Neural progenitor cell (in vitro differentiated cells): ENCODE measurements at regions not wholly inside any gene's neighbourhood (a gene's known extent, or its start where the extent isn't known, plus 50 kb on each side); places are given as distances from the start of the nearest gene placed in this dataset.

Experiments used
- DNase-seq: peaks from one replicate; pipeline ENCODE4 v3.0.0-alpha.2; 2016; ENCODE audit warnings: low spot score
- H2AFZ ChIP-seq: fragments of 200-600 bp; sonication (generic); replicated peaks from 2 replicates; pipeline ENCODE4 v1.6.1; 2016; ENCODE audit warnings: antibody characterized with exemption
- H3F3A ChIP-seq: fragments of 200-600 bp; sonication (generic); 2 replicates; pipeline ENCODE4 v1.6.1; 2016; ENCODE audit warnings: antibody characterized with exemption, low read depth
- H3K27ac ChIP-seq: fragments of 200-600 bp; sonication (generic); 2 replicates; pipeline ENCODE4 v1.5.1; 2016; ENCODE audit warnings: mild to moderate bottlenecking
- H3K27me3 ChIP-seq: fragments of 200-600 bp; sonication (generic); 2 replicates; pipeline ENCODE4 v1.6.1; 2016; ENCODE audit warnings: mild to moderate bottlenecking, moderate library complexity
- H3K36me3 ChIP-seq: fragments of 200-600 bp; sonication (generic); 2 replicates; pipeline ENCODE4 v1.5.1; 2016
- H3K4me1 ChIP-seq: fragments of 200-600 bp; sonication (generic); 2 replicates; pipeline ENCODE4 v1.6.1; 2016; ENCODE audit warnings: mixed run types
- H3K4me2 ChIP-seq: fragments of 200-600 bp; sonication (generic); 2 replicates; pipeline ENCODE4 v1.6.1; 2016
- H3K4me3 ChIP-seq: fragments of 200-600 bp; sonication (generic); 2 replicates; pipeline ENCODE4 v1.5.1; 2016
- H3K79me2 ChIP-seq: fragments of 200-600 bp; sonication (generic); 2 replicates; pipeline ENCODE4 v1.6.1; 2016; ENCODE audit warnings: low read depth
- H3K9ac ChIP-seq: fragments of 200-600 bp; sonication (generic); 2 replicates; pipeline ENCODE4 v1.6.1; 2016
- H3K9me3 ChIP-seq: fragments of 200-600 bp; sonication (generic); 2 replicates; pipeline ENCODE4 v1.5.1; 2016; ENCODE audit warnings: low read depth
- H4K20me1 ChIP-seq: fragments of 200-600 bp; sonication (generic); 2 replicates; pipeline ENCODE4 v1.6.1; 2016; ENCODE audit warnings: low read depth
- H3K27ac Mint-ChIP-seq: 3 replicates; pipeline ENCODE4 v1.8.0; 2021; ENCODE audit warnings: mixed read lengths
- H3K27me3 Mint-ChIP-seq: 2 replicates; pipeline ENCODE4 v1.8.0; 2022; ENCODE audit warnings: low read depth, mild to moderate bottlenecking, inconsistent platforms, moderate library complexity, mixed read lengths; ENCODE audit not compliant: insufficient read depth
- H3K36me3 Mint-ChIP-seq: 3 replicates; pipeline ENCODE4 v1.8.0; 2021; ENCODE audit warnings: mixed read lengths
- H3K4me1 Mint-ChIP-seq: 3 replicates; pipeline ENCODE4 v1.8.0; 2021; ENCODE audit warnings: mixed read lengths
- H3K4me3 Mint-ChIP-seq: 3 replicates; pipeline ENCODE4 v1.8.0; 2021; ENCODE audit warnings: mild to moderate bottlenecking, moderate library complexity, mixed read lengths
- H3K9me3 Mint-ChIP-seq: 3 replicates; pipeline ENCODE4 v1.8.0; 2020; ENCODE audit warnings: mixed read lengths
- CTCF ChIP-seq: fragments of 200-600 bp; sonication (generic); IDR thresholded peaks from 2 replicates; pipeline ENCODE4 v1.5.1; 2017; ENCODE audit warnings: antibody characterized with exemption, mild to moderate bottlenecking
- EZH2 ChIP-seq: fragments of 200-600 bp; sonication (generic); IDR thresholded peaks from 2 replicates; pipeline ENCODE4 v1.6.1; 2017; ENCODE audit warnings: antibody characterized with exemption, mild to moderate bottlenecking, moderate library complexity
- EZH2phosphoT487 ChIP-seq: fragments of 200-600 bp; sonication (generic); IDR thresholded peaks from 2 replicates; pipeline ENCODE4 v1.6.1; 2017; ENCODE audit warnings: antibody characterized with exemption

GRCh38 chr4:26201120-26201519, 119.7 kb upstream of the RBPJ start:
- Histone ChIP-seq H3K9me3 (no peaks in the 10 kb centered on the region), H4K20me1 (no peaks in the 10 kb centered on the region), H2AFZ (no peak overlapping the region), H3K27me3 (no peaks in the 10 kb centered on the region), H3F3A (no peaks in the 10 kb centered on the region), H3K27ac (no peak overlapping the region), H3K4me2 (no peak overlapping the region), H3K4me3 (no peak overlapping the region), H3K36me3 (no peaks in the 10 kb centered on the region), H3K4me1 (no peaks in the 10 kb centered on the region), H3K9ac (no peak overlapping the region), H3K79me2 (no peaks in the 10 kb centered on the region)
- Mint-ChIP-seq H3K27ac (no peak overlapping the region), H3K9me3 (no peaks in the 10 kb centered on the region), H3K27me3 (peaks cover 4% of the 10 kb centered on the region), H3K4me1 (no peaks in the 10 kb centered on the region), H3K36me3 (no peaks in the 10 kb centered on the region), H3K4me3 (no peak overlapping the region)
- no peak for TF ChIP-seq EZH2phosphoT487
- no peak for TF ChIP-seq EZH2
- TF ChIP-seq CTCF: no peak
- no peak for DNase-seq

- TF ChIP-seq EZH2 (no peak), EZH2phosphoT487 (no peak), CTCF (no peak)
- H3K9me3 ChIP-seq: no peaks in the 10 kb centered on the region
- DNase-seq: no peak
- no peak overlapping the region for H3K4me2 ChIP-seq
- no peaks in the 10 kb centered on the region for H3K36me3 ChIP-seq
- Mint-ChIP-seq H3K4me1 (no peaks in the 10 kb centered on the region), H3K27ac (no peak overlapping the region), H3K4me3 (no peak overlapping the region), H3K27me3 (peaks cover 13% of the 10 kb centered on the region), H3K36me3 (no peaks in the 10 kb centered on the region), H3K9me3 (no peaks in the 10 kb centered on the region)
- H2AFZ ChIP-seq: no peak overlapping the region
- H3K4me3 ChIP-seq: no peak overlapping the region
- H3K9ac ChIP-seq: no peak overlapping the region
- no peak overlapping the region for H3K27ac ChIP-seq
- H4K20me1 ChIP-seq: no peaks in the 10 kb centered on the region
- no peaks in the 10 kb centered on the region for H3K4me1 ChIP-seq
- no peaks in the 10 kb centered on the region for H3F3A ChIP-seq
- H3K27me3 ChIP-seq: no peaks in the 10 kb centered on the region
- no peaks in the 10 kb centered on the region for H3K79me2 ChIP-seq
These were observed 116.5 kb upstream of the RBPJ start for GRCh38 chr4:26204249-26204825.

GRCh38 chr4:26204911-26205370, 115.9 kb upstream of the RBPJ start:
- no peak for DNase-seq
- no peak overlapping the region for H3K9ac ChIP-seq
- TF ChIP-seq CTCF (no peak), EZH2 (no peak), EZH2phosphoT487 (no peak)
- no peaks in the 10 kb centered on the region for H3K36me3 ChIP-seq
- H2AFZ ChIP-seq: peak overlapping the region; percentile 10
- Mint-ChIP-seq H3K4me1 (no peaks in the 10 kb centered on the region), H3K27ac (no peak overlapping the region), H3K36me3 (no peaks in the 10 kb centered on the region), H3K4me3 (no peak overlapping the region), H3K27me3 (peaks cover 16% of the 10 kb centered on the region), H3K9me3 (no peaks in the 10 kb centered on the region)
- H3K9me3 ChIP-seq: no peaks in the 10 kb centered on the region
- H3F3A ChIP-seq: no peaks in the 10 kb centered on the region
- H4K20me1 ChIP-seq: no peaks in the 10 kb centered on the region
- H3K27ac ChIP-seq: no peak overlapping the region
- no peaks in the 10 kb centered on the region for H3K4me1 ChIP-seq
- H3K4me3 ChIP-seq: no peak overlapping the region
- H3K4me2 ChIP-seq: no peak overlapping the region
- H3K27me3 ChIP-seq: no peaks in the 10 kb centered on the region
- no peaks in the 10 kb centered on the region for H3K79me2 ChIP-seq
